NCI-H2107 (cell line): ENCODE measurements at regions not wholly inside any gene's neighbourhood (a gene's known extent, or its start where the extent isn't known, plus 50 kb on each side); places are given as distances from the start of the nearest gene placed in this dataset.
A peak's percentile ranks its signal among the peaks of the same experiment; 100 is the strongest.

ENCODE experiments used
- DNase-seq: peaks from one replicate; lab custom pipeline; 2025; lab: John Stamatoyannopoulos, UW

GRCh38 chr2:11048335-11049008, 106.8 kb upstream of the SLC66A3 start:
- DNase-seq = no peak

GRCh38 chr2:11050565-11050964, 104.7 kb upstream of the SLC66A3 start:
- no peak for DNase-seq

- DNase-seq = no peak
Observed at GRCh38 chr2:11051280-11051679, 104.0 kb upstream of the SLC66A3 start.

GRCh38 chr2:11053546-11053945, 101.7 kb upstream of the SLC66A3 start:
- no peak for DNase-seq

- no peak for DNase-seq
Observed at GRCh38 chr2:11054783-11055678, 100.2 kb upstream of the SLC66A3 start.

- DNase-seq = no peak
Observed at GRCh38 chr2:11055679-11056215, 99.5 kb upstream of the SLC66A3 start.

GRCh38 chr2:11056614-11057013, 98.7 kb upstream of the SLC66A3 start:
- DNase-seq = peak; percentile 86

- DNase-seq = no peak
Observed at GRCh38 chr2:11057031-11057430, 98.2 kb upstream of the SLC66A3 start.

- DNase-seq = no peak
Observed at GRCh38 chr2:11058129-11058528, 97.1 kb upstream of the SLC66A3 start.

- no peak for DNase-seq
Observed at GRCh38 chr2:11060376-11061169, 94.7 kb upstream of the SLC66A3 start.

GRCh38 chr2:11065833-11066485, 89.3 kb upstream of the SLC66A3 start:
- DNase-seq = no peak

- no peak for DNase-seq
Observed at GRCh38 chr2:11067221-11068078, 87.8 kb upstream of the SLC66A3 start.

GRCh38 chr2:11068079-11068741, 87.1 kb upstream of the SLC66A3 start:
- no peak for DNase-seq

GRCh38 chr2:11068856-11069526, 86.3 kb upstream of the SLC66A3 start:
- DNase-seq = no peak

- DNase-seq = no peak
Observed at GRCh38 chr2:11069566-11070185, 85.6 kb upstream of the SLC66A3 start.

- DNase-seq = no peak
Observed at GRCh38 chr2:11071211-11071610, 84.1 kb upstream of the SLC66A3 start.

- no peak for DNase-seq
Observed at GRCh38 chr2:11071939-11072338, 83.3 kb upstream of the SLC66A3 start.

- DNase-seq = no peak
Observed at GRCh38 chr2:11072550-11072949, 82.7 kb upstream of the SLC66A3 start.

GRCh38 chr2:11073251-11073650, 82.0 kb upstream of the SLC66A3 start:
- no peak for DNase-seq
